ENCODE measurements at regions not wholly inside any gene's neighbourhood (a gene's known extent, or its start where the extent isn't known, plus 50 kb on each side); places are given as distances from the start of the nearest gene placed in this dataset.
A peak's percentile ranks its signal among the peaks of the same experiment; 100 is the strongest.

GRCh38 chr12:89962648-89963047 lies 254.0 kb upstream of the ATP2B1 start:
- Mint-ChIP-seq H3K4me3 (no peak overlapping the region), H3K4me1 (no peaks in the 10 kb centered on the region), H3K27me3 (ENCODE audit: low read depth) (peaks cover 5% of the 10 kb centered on the region), H3K27ac (peak overlapping the region in 2 of 3 experiments; percentile 8 to 72), H3K36me3 (ENCODE audit: low read depth) (no peaks in the 10 kb centered on the region), H3K9me3 (no peaks in the 10 kb centered on the region)
- peak in 1 of 3 experiments; percentile 30 for TF ChIP-seq CTCF (IDR thresholded peaks at IDR 0.05; ENCODE audit: unreplicated experiment in 3 of 3)

GRCh38 chr12:89960607-89961394 lies 252.2 kb upstream of the ATP2B1 start:
- H3K27me3 Mint-ChIP-seq (ENCODE audit: low read depth) = peaks cover 1% of the 10 kb centered on the region
- H3K36me3 Mint-ChIP-seq (ENCODE audit: low read depth) = no peaks in the 10 kb centered on the region
- no peak overlapping the region for H3K27ac Mint-ChIP-seq
- no peak overlapping the region for H3K4me3 Mint-ChIP-seq
- TF ChIP-seq CTCF (IDR thresholded peaks at IDR 0.05; ENCODE audit: unreplicated experiment in 3 of 3) = no peak
- H3K4me1 Mint-ChIP-seq = no peaks in the 10 kb centered on the region
- no peaks in the 10 kb centered on the region for H3K9me3 Mint-ChIP-seq

- Mint-ChIP-seq H3K4me3 (no peak overlapping the region), H3K36me3 (ENCODE audit: low read depth) (no peaks in the 10 kb centered on the region)
Measured at GRCh38 chr12:89960011-89960507, 251.4 kb upstream of the ATP2B1 start.

GRCh38 chr12:89959179-89959578 lies 250.5 kb upstream of the ATP2B1 start:
- Mint-ChIP-seq H3K4me1 (no peaks in the 10 kb centered on the region), H3K9me3 (no peaks in the 10 kb centered on the region), H3K27me3 (ENCODE audit: low read depth) (no peaks in the 10 kb centered on the region), H3K4me3 (no peak overlapping the region), H3K36me3 (ENCODE audit: low read depth) (no peaks in the 10 kb centered on the region), H3K27ac (peak overlapping the region in 1 of 3 experiments; percentile 22)
- no peak for TF ChIP-seq CTCF (IDR thresholded peaks at IDR 0.05; ENCODE audit: unreplicated experiment in 3 of 3)

More at GRCh38 chr12:89960011-89960507, 251.4 kb upstream of the ATP2B1 start:
- no peaks in the 10 kb centered on the region for H3K4me1 Mint-ChIP-seq
- no peaks in the 10 kb centered on the region for H3K27me3 Mint-ChIP-seq (ENCODE audit: low read depth)
- no peaks in the 10 kb centered on the region for H3K9me3 Mint-ChIP-seq
- no peak for TF ChIP-seq CTCF (IDR thresholded peaks at IDR 0.05; ENCODE audit: unreplicated experiment in 3 of 3)
- H3K27ac Mint-ChIP-seq = peak overlapping the region in 1 of 3 experiments; percentile 22

- Mint-ChIP-seq H3K27ac (no peak overlapping the region), H3K36me3 (ENCODE audit: low read depth) (no peaks in the 10 kb centered on the region), H3K9me3 (no peaks in the 10 kb centered on the region), H3K27me3 (ENCODE audit: low read depth) (no peaks in the 10 kb centered on the region), H3K4me1 (peaks cover 15% of the 10 kb centered on the region), H3K4me3 (no peak overlapping the region)
- TF ChIP-seq CTCF (IDR thresholded peaks at IDR 0.05; ENCODE audit: unreplicated experiment in 3 of 3) = no peak
Measured at GRCh38 chr12:89954259-89954658, 245.6 kb upstream of the ATP2B1 start.

- TF ChIP-seq CTCF (IDR thresholded peaks at IDR 0.05; ENCODE audit: unreplicated experiment in 3 of 3) = no peak
- H3K27ac Mint-ChIP-seq = peak overlapping the region in 1 of 3 experiments; percentile 15
- H3K4me3 Mint-ChIP-seq = no peak overlapping the region
- H3K4me1 Mint-ChIP-seq = peaks cover 39% of the 10 kb centered on the region
- no peaks in the 10 kb centered on the region for H3K9me3 Mint-ChIP-seq
- no peaks in the 10 kb centered on the region for H3K27me3 Mint-ChIP-seq (ENCODE audit: low read depth)
- H3K36me3 Mint-ChIP-seq (ENCODE audit: low read depth) = no peaks in the 10 kb centered on the region
Measured at GRCh38 chr12:89951694-89952060, 243.0 kb upstream of the ATP2B1 start.

All from nephron (organoid).